A673 (cell line): ENCODE measurements at regions not wholly inside any gene's neighbourhood (a gene's known extent, or its start where the extent isn't known, plus 50 kb on each side); places are given as distances from the start of the nearest gene placed in this dataset.

Experiments used
- BruUV-seq: library from RNA; stranded (reverse); fragments of 400-500 nt; replicated peaks from 2 replicates; lab custom pipeline; 2021; lab: Mats Ljungman, UMichigan
- CTCF ChIA-PET: fragments of 300-600 bp; sonication (Branson Sonifier 250); formaldehyde crosslinking; loops from one replicate; lab custom pipeline; 2022; ENCODE audit warnings: antibody characterized with exemption; lab: Charles Lee
- POLR2A ChIA-PET: fragments of 300-600 bp; sonication (Branson Sonifier 250); formaldehyde crosslinking; loops from one replicate; lab custom pipeline; 2022; ENCODE audit warnings: antibody characterized with exemption; ENCODE audit not compliant: low non-redundant PET; lab: Charles Lee
- DNase-seq: peaks from one replicate; pipeline ENCODE4 v3.0.0-alpha.2; 2015; ENCODE audit warnings: low spot score
- H3K27ac ChIP-seq: fragments of 200-600 bp; sonication (generic); 2 replicates; pipeline ENCODE4 v1.5.1; 2016; ENCODE audit warnings: mixed run types, low read depth, mild to moderate bottlenecking, mixed read lengths, antibody characterized with exemption, low read length; ENCODE audit not compliant: poor library complexity, severe bottlenecking
- H3K27me3 ChIP-seq: fragments of 200-600 bp; sonication (generic); replicated peaks from 2 replicates; pipeline ENCODE4 v1.6.1; 2017; ENCODE audit warnings: mixed run types, low read depth, mild to moderate bottlenecking, mixed read lengths, antibody characterized with exemption, low read length; ENCODE audit not compliant: insufficient read depth, poor library complexity
- H3K36me3 ChIP-seq: fragments of 200-600 bp; sonication (generic); 2 replicates; pipeline ENCODE4 v1.6.1; 2016; ENCODE audit warnings: mixed run types, mild to moderate bottlenecking, mixed read lengths, antibody characterized with exemption, low read length; ENCODE audit not compliant: insufficient read depth, poor library complexity, severe bottlenecking
- H3K4me1 ChIP-seq: fragments of 200-600 bp; sonication (generic); 2 replicates; pipeline ENCODE4 v1.6.1; 2017; ENCODE audit warnings: mixed run types, mild to moderate bottlenecking, mixed read lengths, antibody characterized with exemption, low read length; ENCODE audit not compliant: insufficient read depth, poor library complexity, severe bottlenecking
- H3K4me3 ChIP-seq: fragments of 200-600 bp; sonication (generic); 2 replicates; pipeline ENCODE4 v1.5.1; 2016; ENCODE audit warnings: low read depth, mixed run types, mild to moderate bottlenecking, mixed read lengths, low read length; ENCODE audit not compliant: poor library complexity, severe bottlenecking
- H3K9me3 ChIP-seq: fragments of 200-600 bp; sonication (generic); 2 replicates; pipeline ENCODE4 v1.6.1; 2016; ENCODE audit warnings: mixed run types, low read depth, mild to moderate bottlenecking, mixed read lengths, antibody characterized with exemption, low read length; ENCODE audit not compliant: poor library complexity, severe bottlenecking
- EZH2 ChIP-seq: fragments of 200-600 bp; sonication (generic); IDR thresholded peaks from 2 replicates; pipeline ENCODE4 v1.6.1; 2017; ENCODE audit warnings: borderline replicate concordance, low read depth, mild to moderate bottlenecking, mixed read lengths, antibody characterized with exemption, low read length; ENCODE audit not compliant: poor library complexity, severe bottlenecking
- intact Hi-C: fragments of 100-400 bp; cut with micrococcal nuclease; formaldehyde crosslinking; loops from one replicate; pipeline ENCODE4 v1.10.0; 2022; ENCODE audit not compliant: unreplicated experiment
- TF ChIP-seq, protein P1 (sequence below): fragments of 300-800, 200-600 bp; sonication (generic); conservative IDR thresholded peaks from 2 replicates; pipeline ENCODE4 v1.5.1; 2017; ENCODE audit warnings: low read depth, mild to moderate bottlenecking, antibody characterized with exemption, low read length, moderate library complexity, mixed read lengths

- H3K36me3 ChIP-seq = no peaks in the 10 kb centered on the region
- TF ChIP-seq EZH2 = no peak
- TF ChIP-seq, protein P1, sequence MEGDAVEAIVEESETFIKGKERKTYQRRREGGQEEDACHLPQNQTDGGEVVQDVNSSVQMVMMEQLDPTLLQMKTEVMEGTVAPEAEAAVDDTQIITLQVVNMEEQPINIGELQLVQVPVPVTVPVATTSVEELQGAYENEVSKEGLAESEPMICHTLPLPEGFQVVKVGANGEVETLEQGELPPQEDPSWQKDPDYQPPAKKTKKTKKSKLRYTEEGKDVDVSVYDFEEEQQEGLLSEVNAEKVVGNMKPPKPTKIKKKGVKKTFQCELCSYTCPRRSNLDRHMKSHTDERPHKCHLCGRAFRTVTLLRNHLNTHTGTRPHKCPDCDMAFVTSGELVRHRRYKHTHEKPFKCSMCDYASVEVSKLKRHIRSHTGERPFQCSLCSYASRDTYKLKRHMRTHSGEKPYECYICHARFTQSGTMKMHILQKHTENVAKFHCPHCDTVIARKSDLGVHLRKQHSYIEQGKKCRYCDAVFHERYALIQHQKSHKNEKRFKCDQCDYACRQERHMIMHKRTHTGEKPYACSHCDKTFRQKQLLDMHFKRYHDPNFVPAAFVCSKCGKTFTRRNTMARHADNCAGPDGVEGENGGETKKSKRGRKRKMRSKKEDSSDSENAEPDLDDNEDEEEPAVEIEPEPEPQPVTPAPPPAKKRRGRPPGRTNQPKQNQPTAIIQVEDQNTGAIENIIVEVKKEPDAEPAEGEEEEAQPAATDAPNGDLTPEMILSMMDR = no peak
- H3K9me3 ChIP-seq = no peaks in the 10 kb centered on the region
- POLR2A ChIA-PET = no interaction called here
- DNase-seq = no peak
- no peaks in the 10 kb centered on the region for H3K4me1 ChIP-seq
- BruUV-seq = no TSS peak
- intact Hi-C loops = no loop called here
- no peaks in the 10 kb centered on the region for H3K27me3 ChIP-seq
- H3K27ac ChIP-seq = no peak overlapping the region
- CTCF ChIA-PET = no interaction called here
- no peak overlapping the region for H3K4me3 ChIP-seq
These were observed 94.9 kb downstream of the DTWD1 start for GRCh38 chr15:49715701-49716100.

- Histone ChIP-seq H3K4me3 (no peak overlapping the region), H3K4me1 (no peaks in the 10 kb centered on the region), H3K27me3 (no peaks in the 10 kb centered on the region), H3K36me3 (no peaks in the 10 kb centered on the region), H3K27ac (no peak overlapping the region), H3K9me3 (no peaks in the 10 kb centered on the region)
- POLR2A ChIA-PET = no interaction called here
- no peak for DNase-seq
- no TSS peak for BruUV-seq
- CTCF ChIA-PET = no interaction called here
- intact Hi-C loops = no loop called here
- TF ChIP-seq, protein P1 = no peak
- no peak for TF ChIP-seq EZH2
These were observed 97.4 kb downstream of the DTWD1 start for GRCh38 chr15:49718234-49718633.

DNA sequence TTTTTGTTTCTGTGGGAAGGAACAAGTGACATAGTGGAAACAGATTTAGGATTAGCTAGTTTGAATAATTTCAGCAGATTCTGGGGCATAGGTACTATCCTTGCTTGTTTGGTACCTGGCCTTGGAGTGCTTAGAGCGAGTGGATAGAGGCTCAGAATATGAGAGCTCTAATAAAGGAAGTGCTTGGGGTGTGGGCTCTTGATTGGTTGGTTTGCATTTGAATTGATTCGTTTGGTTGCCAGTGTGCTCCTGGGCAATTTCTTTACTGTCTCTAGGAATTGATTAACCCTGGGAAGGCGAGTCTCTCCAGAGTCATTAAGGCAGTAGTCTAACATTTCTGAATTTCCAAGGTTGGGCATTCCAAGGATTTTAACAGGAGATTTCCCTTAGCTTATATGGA lies 98.0 kb downstream of the DTWD1 start:
- intact Hi-C loops = no loop called here
- no TSS peak for BruUV-seq
- POLR2A ChIA-PET = interaction anchor here (0.7 kb wide), 1 partner anchor 793 kb away, joined by 3 read pairs; no protein-coding TSS in a partner anchor
- Histone ChIP-seq H3K27ac (no peak overlapping the region), H3K9me3 (no peaks in the 10 kb centered on the region), H3K36me3 (no peaks in the 10 kb centered on the region), H3K4me1 (no peaks in the 10 kb centered on the region), H3K4me3 (no peak overlapping the region), H3K27me3 (no peaks in the 10 kb centered on the region)
- TF ChIP-seq, protein P1 = no peak
- TF ChIP-seq EZH2 = no peak
- CTCF ChIA-PET = no interaction called here
- DNase-seq = no peak
